Neural progenitor cell (in vitro differentiated cells): ENCODE measurements at regions not wholly inside any gene's neighbourhood (a gene's known extent, or its start where the extent isn't known, plus 50 kb on each side); places are given as distances from the start of the nearest gene placed in this dataset.

Experiments
- EZH2phosphoT487 ChIP-seq: fragments of 200-600 bp; sonication (generic); IDR thresholded peaks from 2 replicates; pipeline ENCODE4 v1.6.1; 2017; ENCODE audit warnings: antibody characterized with exemption
- TF ChIP-seq, protein P1 (sequence below): fragments of 200-600 bp; sonication (generic); IDR thresholded peaks from 2 replicates; pipeline ENCODE4 v1.5.1; 2017; ENCODE audit warnings: antibody characterized with exemption, mild to moderate bottlenecking

DNA sequence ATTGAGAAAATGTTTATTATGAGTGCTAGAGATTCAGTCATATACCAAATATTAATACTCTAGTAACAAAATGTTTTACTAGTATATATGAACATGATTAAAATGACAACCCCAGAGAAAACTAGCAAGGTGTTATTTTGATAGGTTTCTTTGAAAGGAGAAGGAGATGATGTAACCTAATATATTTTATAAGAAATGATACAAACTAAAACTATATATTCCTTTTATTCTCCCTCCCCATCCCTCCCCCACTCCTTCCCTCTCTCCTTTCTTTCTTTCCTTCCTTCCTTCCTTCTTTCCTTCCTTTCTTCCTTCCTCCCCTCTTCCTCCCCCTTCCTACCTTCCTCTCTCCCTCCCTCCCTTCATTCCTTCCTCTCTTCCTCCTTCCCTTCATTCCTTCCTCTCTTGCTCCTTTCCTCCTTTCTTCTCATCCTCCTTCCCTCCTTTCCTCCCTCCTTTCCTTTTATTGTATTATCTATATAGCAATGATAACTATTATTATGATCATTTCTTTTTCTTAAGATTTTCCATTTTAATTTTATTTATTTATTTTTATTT lies 215.3 kb upstream of the MEF2C start:
- TF ChIP-seq EZH2phosphoT487 = no peak
- TF ChIP-seq, protein P1, sequence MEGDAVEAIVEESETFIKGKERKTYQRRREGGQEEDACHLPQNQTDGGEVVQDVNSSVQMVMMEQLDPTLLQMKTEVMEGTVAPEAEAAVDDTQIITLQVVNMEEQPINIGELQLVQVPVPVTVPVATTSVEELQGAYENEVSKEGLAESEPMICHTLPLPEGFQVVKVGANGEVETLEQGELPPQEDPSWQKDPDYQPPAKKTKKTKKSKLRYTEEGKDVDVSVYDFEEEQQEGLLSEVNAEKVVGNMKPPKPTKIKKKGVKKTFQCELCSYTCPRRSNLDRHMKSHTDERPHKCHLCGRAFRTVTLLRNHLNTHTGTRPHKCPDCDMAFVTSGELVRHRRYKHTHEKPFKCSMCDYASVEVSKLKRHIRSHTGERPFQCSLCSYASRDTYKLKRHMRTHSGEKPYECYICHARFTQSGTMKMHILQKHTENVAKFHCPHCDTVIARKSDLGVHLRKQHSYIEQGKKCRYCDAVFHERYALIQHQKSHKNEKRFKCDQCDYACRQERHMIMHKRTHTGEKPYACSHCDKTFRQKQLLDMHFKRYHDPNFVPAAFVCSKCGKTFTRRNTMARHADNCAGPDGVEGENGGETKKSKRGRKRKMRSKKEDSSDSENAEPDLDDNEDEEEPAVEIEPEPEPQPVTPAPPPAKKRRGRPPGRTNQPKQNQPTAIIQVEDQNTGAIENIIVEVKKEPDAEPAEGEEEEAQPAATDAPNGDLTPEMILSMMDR = no peak
